ENCODE measurements at regions not wholly inside any gene's neighbourhood (a gene's known extent, or its start where the extent isn't known, plus 50 kb on each side); places are given as distances from the start of the nearest gene placed in this dataset.

DNA sequence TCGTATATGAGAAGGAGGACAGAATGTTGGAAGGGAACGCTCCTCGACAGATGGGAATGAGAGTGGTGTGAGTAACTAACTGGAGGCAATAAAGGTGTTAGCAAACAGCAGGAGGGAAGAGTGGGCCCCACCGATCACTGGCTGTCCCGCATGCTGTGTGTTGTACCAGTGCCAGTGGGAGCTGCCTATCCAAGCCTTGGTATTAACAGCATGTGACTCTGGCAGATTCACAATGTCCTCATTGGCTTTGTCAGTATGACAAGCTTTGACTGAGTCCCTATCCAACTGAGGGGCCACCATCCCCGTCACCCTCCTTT lies 188.3 kb downstream of the NRIP1 start:
- no peaks in the 10 kb centered on the region for H3F3A ChIP-seq (replicated peaks; ENCODE audit: insufficient read depth)
- no peaks in the 10 kb centered on the region for H4K20me1 ChIP-seq (ENCODE audit: insufficient read depth)
- no peak overlapping the region for H3K4me3 ChIP-seq (ENCODE audit: low read depth in 2 of 2, low read length in 1 of 2)
- H3K9me2 ChIP-seq: no peaks in the 10 kb centered on the region
- no peaks in the 10 kb centered on the region; a peak in 1 of 4 replicates for H3K4me1 ChIP-seq (ENCODE audit: control insufficient read depth in 1 of 2, insufficient read depth in 2 of 2, low read depth in 1 of 2, low read length in 1 of 2)
- no peak overlapping the region for H2AFZ ChIP-seq (ENCODE audit: low read depth)
- no peaks in the 10 kb centered on the region for H3K36me3 ChIP-seq (replicated peaks in 1 of 2; ENCODE audit: control insufficient read depth in 1 of 2, insufficient read depth in 2 of 2, low read length in 1 of 2)
- WGBS (ENCODE audit: low lambda C conversion rate): 16% methylated on average over 6 of the region's 6 CpGs
- H3K4me2 ChIP-seq: no peak overlapping the region
- no peak for TF ChIP-seq NFIC (IDR thresholded peaks at IDR 0.05; ENCODE audit: borderline replicate concordance)
- TF ChIP-seq, protein P1, sequence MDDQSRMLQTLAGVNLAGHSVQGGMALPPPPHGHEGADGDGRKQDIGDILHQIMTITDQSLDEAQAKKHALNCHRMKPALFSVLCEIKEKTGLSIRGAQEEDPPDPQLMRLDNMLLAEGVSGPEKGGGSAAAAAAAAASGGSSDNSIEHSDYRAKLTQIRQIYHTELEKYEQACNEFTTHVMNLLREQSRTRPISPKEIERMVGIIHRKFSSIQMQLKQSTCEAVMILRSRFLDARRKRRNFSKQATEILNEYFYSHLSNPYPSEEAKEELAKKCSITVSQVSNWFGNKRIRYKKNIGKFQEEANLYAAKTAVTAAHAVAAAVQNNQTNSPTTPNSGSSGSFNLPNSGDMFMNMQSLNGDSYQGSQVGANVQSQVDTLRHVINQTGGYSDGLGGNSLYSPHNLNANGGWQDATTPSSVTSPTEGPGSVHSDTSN (IDR thresholded peaks at IDR 0.05): no peak
- no peak for TF ChIP-seq RXRA (IDR thresholded peaks at IDR 0.05; ENCODE audit: borderline replicate concordance, low read depth)
- TF ChIP-seq, protein P2, sequence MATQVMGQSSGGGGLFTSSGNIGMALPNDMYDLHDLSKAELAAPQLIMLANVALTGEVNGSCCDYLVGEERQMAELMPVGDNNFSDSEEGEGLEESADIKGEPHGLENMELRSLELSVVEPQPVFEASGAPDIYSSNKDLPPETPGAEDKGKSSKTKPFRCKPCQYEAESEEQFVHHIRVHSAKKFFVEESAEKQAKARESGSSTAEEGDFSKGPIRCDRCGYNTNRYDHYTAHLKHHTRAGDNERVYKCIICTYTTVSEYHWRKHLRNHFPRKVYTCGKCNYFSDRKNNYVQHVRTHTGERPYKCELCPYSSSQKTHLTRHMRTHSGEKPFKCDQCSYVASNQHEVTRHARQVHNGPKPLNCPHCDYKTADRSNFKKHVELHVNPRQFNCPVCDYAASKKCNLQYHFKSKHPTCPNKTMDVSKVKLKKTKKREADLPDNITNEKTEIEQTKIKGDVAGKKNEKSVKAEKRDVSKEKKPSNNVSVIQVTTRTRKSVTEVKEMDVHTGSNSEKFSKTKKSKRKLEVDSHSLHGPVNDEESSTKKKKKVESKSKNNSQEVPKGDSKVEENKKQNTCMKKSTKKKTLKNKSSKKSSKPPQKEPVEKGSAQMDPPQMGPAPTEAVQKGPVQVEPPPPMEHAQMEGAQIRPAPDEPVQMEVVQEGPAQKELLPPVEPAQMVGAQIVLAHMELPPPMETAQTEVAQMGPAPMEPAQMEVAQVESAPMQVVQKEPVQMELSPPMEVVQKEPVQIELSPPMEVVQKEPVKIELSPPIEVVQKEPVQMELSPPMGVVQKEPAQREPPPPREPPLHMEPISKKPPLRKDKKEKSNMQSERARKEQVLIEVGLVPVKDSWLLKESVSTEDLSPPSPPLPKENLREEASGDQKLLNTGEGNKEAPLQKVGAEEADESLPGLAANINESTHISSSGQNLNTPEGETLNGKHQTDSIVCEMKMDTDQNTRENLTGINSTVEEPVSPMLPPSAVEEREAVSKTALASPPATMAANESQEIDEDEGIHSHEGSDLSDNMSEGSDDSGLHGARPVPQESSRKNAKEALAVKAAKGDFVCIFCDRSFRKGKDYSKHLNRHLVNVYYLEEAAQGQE (IDR thresholded peaks at IDR 0.05; ENCODE audit: low read depth, low read length): no peak
- no peak for TF ChIP-seq SIN3A (IDR thresholded peaks at IDR 0.05; ENCODE audit: borderline replicate concordance, low read depth, low read length)
- no peak for TF ChIP-seq NRF1 (IDR thresholded peaks at IDR 0.05; ENCODE audit: low read depth, low read length)
- TF ChIP-seq, protein P3, sequence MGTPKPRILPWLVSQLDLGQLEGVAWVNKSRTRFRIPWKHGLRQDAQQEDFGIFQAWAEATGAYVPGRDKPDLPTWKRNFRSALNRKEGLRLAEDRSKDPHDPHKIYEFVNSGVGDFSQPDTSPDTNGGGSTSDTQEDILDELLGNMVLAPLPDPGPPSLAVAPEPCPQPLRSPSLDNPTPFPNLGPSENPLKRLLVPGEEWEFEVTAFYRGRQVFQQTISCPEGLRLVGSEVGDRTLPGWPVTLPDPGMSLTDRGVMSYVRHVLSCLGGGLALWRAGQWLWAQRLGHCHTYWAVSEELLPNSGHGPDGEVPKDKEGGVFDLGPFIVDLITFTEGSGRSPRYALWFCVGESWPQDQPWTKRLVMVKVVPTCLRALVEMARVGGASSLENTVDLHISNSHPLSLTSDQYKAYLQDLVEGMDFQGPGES (IDR thresholded peaks at IDR 0.05; ENCODE audit: low read depth, low read length): no peak
- TF ChIP-seq, protein P4, sequence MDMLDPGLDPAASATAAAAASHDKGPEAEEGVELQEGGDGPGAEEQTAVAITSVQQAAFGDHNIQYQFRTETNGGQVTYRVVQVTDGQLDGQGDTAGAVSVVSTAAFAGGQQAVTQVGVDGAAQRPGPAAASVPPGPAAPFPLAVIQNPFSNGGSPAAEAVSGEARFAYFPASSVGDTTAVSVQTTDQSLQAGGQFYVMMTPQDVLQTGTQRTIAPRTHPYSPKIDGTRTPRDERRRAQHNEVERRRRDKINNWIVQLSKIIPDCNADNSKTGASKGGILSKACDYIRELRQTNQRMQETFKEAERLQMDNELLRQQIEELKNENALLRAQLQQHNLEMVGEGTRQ (IDR thresholded peaks at IDR 0.05; ENCODE audit: borderline replicate concordance, low read depth, low read length): no peak
- no peak for TF ChIP-seq GABPA (IDR thresholded peaks at IDR 0.05; ENCODE audit: low read depth)
- TF ChIP-seq FOSL2 (IDR thresholded peaks at IDR 0.05; ENCODE audit: borderline replicate concordance, low read depth): no peak
- TF ChIP-seq RCOR1 (IDR thresholded peaks at IDR 0.05; ENCODE audit: low read length): no peak
- TF ChIP-seq ELF1 (IDR thresholded peaks at IDR 0.05): no peak
- TF ChIP-seq MXI1 (IDR thresholded peaks at IDR 0.05; ENCODE audit: low read depth, low read length): no peak
- no peak for TF ChIP-seq FOXJ3 (CRISPR knock-in tag; IDR thresholded peaks at IDR 0.05)
- no peak for TF ChIP-seq FOXM1 (IDR thresholded peaks at IDR 0.05; ENCODE audit: low read depth)
- TF ChIP-seq RAD21 (IDR thresholded peaks at IDR 0.05; ENCODE audit: low read length): no peak
- TF ChIP-seq CHD2 (IDR thresholded peaks at IDR 0.05; ENCODE audit: low read length, partially characterized antibody): no peak
- no peak for TF ChIP-seq GATA2 (CRISPR knock-in tag; IDR thresholded peaks at IDR 0.05)
- CTCF ChIA-PET: interaction anchor here (0.8 to 1.5 kb wide), 2 partner anchors 14 to 73 kb away, joined by 3 read pairs; no protein-coding TSS in a partner anchor
- no peak overlapping the region for H3K9ac ChIP-seq
- no peak for DNase-seq
- H3K27me3 ChIP-seq (ENCODE audit: insufficient read depth): 0 out of 2 replicates have a peak, but pooled peaks cover 5% of the 10 kb centered on the region
- no peaks in the 10 kb centered on the region for H3K9me3 ChIP-seq
- H3K79me2 ChIP-seq (ENCODE audit: insufficient read depth): no peaks in the 10 kb centered on the region
- POLR2A ChIA-PET: no interaction called here
- H3K27ac ChIP-seq (ENCODE audit: low read depth in 2 of 2, low read length in 1 of 2): no peak overlapping the region

All from SK-N-SH (cell line).